Lower leg skin (tissue), 4 donors: ENCODE measurements at regions not wholly inside any gene's neighbourhood (a gene's known extent, or its start where the extent isn't known, plus 50 kb on each side); places are given as distances from the start of the nearest gene placed in this dataset.

Experiments
- DNase-seq, 2 donors: peaks; one replicate each; pipeline ENCODE4 v3.0.0-alpha.2; 2019; ENCODE audit warnings: low spot score in 2 of 2
- H3K4me3 ChIP-seq: fragments of 200-600 bp; sonication (generic); 2 replicates; pipeline ENCODE4 v1.5.1; 2017; ENCODE audit warnings: mild to moderate bottlenecking, low read depth; ENCODE audit not compliant: poor library complexity, severe bottlenecking
- POLR2A ChIP-seq, 2 donors: fragments of 450-650 bp; IDR thresholded peaks; one replicate each; pipeline ENCODE4 v1.6.1; 2016 to 2017; ENCODE audit warnings: antibody characterized with exemption in 2 of 2, mild to moderate bottlenecking in 1 of 2, moderate library complexity in 1 of 2
- WGBS, 2 donors: methylation state at CpG; one replicate each; pipeline ENCODE4 v1.1.5; 2018; 5-methylcytosine and 5-hydroxymethylcytosine counted together
- intact Hi-C: fragments of 100-400 bp; cut with DNase I; formaldehyde crosslinking; loops from one replicate; pipeline ENCODE4 v1.15.0; 2023; ENCODE audit warnings: low total_unique reads
- TF ChIP-seq, protein P1 (sequence below), 3 donors: fragments of 450-650 bp; IDR thresholded peaks; one replicate each; pipeline ENCODE4 v1.5.1; 2016; ENCODE audit warnings: antibody characterized with exemption in 3 of 3, mild to moderate bottlenecking in 3 of 3, moderate library complexity in 2 of 3

DNA sequence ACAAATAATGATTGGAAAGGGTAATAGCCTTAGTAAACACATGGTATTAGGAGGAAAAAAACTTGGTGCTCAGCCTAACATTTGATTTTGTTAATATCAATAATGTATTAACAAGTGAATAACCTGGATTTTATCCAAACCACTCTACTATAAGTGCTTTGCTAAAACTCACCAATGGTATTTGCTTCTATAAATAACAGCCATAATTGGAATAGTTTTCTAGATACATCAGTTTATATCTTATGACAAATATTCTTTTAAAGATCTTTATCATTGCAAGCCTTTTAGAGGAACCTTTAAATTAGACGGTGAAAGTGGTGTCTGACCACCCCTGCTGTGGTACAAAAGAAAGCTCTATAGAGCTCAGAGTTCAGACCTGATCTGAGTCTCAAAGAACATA is 123.9 kb downstream of the SHOX2 start:
- DNase-seq: no peak
- WGBS, 2 donors: 67 to 70% methylated on average over 1 of the region's 1 CpG
- intact Hi-C loops: no loop called here
- TF ChIP-seq, protein P1, sequence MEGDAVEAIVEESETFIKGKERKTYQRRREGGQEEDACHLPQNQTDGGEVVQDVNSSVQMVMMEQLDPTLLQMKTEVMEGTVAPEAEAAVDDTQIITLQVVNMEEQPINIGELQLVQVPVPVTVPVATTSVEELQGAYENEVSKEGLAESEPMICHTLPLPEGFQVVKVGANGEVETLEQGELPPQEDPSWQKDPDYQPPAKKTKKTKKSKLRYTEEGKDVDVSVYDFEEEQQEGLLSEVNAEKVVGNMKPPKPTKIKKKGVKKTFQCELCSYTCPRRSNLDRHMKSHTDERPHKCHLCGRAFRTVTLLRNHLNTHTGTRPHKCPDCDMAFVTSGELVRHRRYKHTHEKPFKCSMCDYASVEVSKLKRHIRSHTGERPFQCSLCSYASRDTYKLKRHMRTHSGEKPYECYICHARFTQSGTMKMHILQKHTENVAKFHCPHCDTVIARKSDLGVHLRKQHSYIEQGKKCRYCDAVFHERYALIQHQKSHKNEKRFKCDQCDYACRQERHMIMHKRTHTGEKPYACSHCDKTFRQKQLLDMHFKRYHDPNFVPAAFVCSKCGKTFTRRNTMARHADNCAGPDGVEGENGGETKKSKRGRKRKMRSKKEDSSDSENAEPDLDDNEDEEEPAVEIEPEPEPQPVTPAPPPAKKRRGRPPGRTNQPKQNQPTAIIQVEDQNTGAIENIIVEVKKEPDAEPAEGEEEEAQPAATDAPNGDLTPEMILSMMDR (IDR thresholded peaks at IDR 0.05): no peak
- no peak for TF ChIP-seq POLR2A (IDR thresholded peaks at IDR 0.05)
- no peak overlapping the region for H3K4me3 ChIP-seq

DNA sequence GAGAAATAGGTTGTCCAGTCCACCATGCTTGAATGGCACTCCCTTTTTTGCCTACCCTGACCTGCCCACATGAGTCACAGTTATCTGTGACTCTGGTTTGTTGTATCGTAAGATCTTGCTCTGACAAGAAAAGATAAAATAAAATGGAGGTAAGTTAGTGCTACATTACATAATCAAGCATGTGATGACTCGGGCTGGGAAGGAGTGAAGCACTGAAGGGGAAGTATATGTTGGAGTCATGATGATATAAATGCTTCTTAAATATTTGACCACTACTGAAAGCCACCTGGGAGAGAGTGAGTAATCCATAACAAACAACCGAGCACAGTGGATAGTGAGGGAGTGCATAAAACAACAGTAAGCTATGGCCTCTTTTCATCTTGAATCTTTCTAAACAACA is 124.4 kb downstream of the SHOX2 start:
- intact Hi-C loops: no loop called here
- 75 to 78% methylated on average over 3 of the region's 3 CpGs for WGBS, 2 donors
- H3K4me3 ChIP-seq: no peak overlapping the region

DNA sequence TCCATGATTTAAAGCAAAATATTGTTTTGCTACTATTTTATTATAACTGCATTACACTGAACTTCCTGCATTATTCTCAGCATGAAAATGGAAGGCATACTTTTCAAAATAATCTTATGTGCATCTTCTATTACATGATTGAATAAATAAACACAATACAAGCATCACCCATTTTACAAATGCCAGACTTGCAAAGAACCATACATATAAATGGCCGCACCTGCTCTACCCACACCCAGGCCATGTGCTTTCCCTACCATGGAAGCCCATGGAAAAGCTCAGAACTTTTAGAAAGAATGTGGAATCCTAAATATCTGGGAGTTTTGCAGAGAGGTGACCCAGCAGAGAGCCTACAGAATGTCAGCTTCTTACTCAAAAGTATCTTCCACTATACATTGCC is 127.2 kb downstream of the SHOX2 start:
- WGBS, 2 donors: 90 to 97% methylated on average over 1 of the region's 1 CpG

More for the DNA sequence above, 124.4 kb downstream of the SHOX2 start:
- no peak for TF ChIP-seq POLR2A (IDR thresholded peaks at IDR 0.05)
- no peak for DNase-seq

DNA sequence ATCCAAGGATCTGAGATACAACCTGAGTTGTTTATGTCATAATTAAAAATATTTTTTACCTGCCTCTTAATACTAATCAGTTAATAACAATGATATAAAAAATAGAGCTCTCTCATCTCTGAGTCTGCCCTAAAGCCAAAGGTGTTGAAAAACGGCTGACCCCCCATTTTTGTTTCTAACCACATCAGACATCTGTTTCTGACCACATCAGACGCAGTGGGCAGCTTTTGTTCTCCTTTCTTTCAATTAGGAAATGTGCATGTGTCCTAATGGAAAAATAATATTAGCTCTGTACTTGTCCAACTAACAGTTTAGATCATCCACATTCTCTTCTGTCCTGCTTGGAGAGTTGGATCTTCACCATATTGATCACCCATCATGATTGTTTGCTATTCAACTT is 144.6 kb downstream of the SHOX2 start:
- DNase-seq: no peak
- no peak overlapping the region for H3K4me3 ChIP-seq
- 56 to 75% methylated on average over 2 of the region's 2 CpGs for WGBS, 2 donors
- intact Hi-C loops: no loop called here
- no peak for TF ChIP-seq POLR2A (IDR thresholded peaks at IDR 0.05)
- TF ChIP-seq, protein P1 (IDR thresholded peaks at IDR 0.05): no peak

More for the DNA sequence above, 127.2 kb downstream of the SHOX2 start:
- DNase-seq: no peak
- TF ChIP-seq, protein P1 (IDR thresholded peaks at IDR 0.05): no peak
- no peak for TF ChIP-seq POLR2A (IDR thresholded peaks at IDR 0.05)
- no peak overlapping the region for H3K4me3 ChIP-seq
- intact Hi-C loops: no loop called here

DNA sequence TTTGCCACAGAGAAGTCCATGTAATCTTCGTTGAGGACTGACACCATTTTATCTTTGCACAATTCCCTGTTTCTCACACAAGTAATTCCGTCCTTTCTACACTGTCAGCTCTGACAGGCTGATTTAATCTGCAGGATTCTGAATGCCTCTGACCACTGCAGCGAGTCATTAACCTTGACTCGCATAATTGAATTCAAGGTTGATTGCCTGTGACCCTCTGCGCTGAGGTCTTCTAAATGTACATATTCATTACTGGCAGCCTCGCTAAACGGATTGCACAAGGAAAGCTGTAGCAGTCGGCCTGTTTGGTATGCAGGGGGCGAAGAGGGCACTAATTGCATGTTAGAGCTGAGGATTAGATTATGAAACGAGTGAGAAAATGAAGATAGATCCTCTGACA is 147.8 kb downstream of the SHOX2 start:
- DNase-seq: no peak
- no peak overlapping the region for H3K4me3 ChIP-seq
- 37 to 54% methylated on average over 10 of the region's 10 CpGs for WGBS, 2 donors
- TF ChIP-seq, protein P1 (IDR thresholded peaks at IDR 0.05): no peak
- TF ChIP-seq POLR2A (IDR thresholded peaks at IDR 0.05): no peak
- intact Hi-C loops: no loop called here

DNA sequence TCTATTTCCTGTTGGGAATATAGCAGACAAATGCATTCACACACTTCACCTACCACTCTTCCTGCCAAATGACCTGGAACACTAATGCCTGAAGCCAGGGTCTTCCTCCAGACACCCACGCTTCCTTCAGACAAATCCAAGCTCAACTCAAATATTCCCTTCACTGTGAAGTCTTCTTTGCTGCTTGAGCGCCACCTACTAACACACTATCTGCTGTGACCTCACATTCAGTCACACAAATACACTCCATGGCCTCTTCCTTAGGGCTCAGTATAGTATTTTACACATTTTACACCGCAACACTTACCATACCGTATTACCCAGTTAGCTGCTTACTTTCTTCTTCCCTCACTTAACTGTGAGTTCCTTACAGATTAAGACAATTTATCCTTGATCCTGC is 149.4 kb downstream of the SHOX2 start:
- WGBS, 2 donors: 77% methylated on average over 4 of the region's 4 CpGs
- TF ChIP-seq, protein P1 (IDR thresholded peaks at IDR 0.05): no peak
- TF ChIP-seq POLR2A (IDR thresholded peaks at IDR 0.05): no peak
- H3K4me3 ChIP-seq: no peak overlapping the region
- no peak for DNase-seq
- intact Hi-C loops: no loop called here
